Glutamatergic neuron (in vitro differentiated cells): ENCODE measurements at regions not wholly inside any gene's neighbourhood (a gene's known extent, or its start where the extent isn't known, plus 50 kb on each side); places are given as distances from the start of the nearest gene placed in this dataset.
"Not testable (repeated sequence)": the region's sequence is repeated elsewhere in the genome, so short reads cannot be mapped to it uniquely, and the experiment has no call there.

Experiments used
- DNase-seq: peaks from one replicate; pipeline ENCODE4 v3.0.0; 2022
- H3K27ac Mint-ChIP-seq: one replicate; pipeline ENCODE4 v1.8.0; 2020; ENCODE audit warnings: mild to moderate bottlenecking, mixed read lengths, inconsistent platforms; ENCODE audit not compliant: unreplicated experiment
- H3K27me3 Mint-ChIP-seq: one replicate; pipeline ENCODE4 v1.8.0; 2020; ENCODE audit warnings: mild to moderate bottlenecking, moderate library complexity, mixed read lengths, inconsistent platforms; ENCODE audit not compliant: unreplicated experiment
- H3K36me3 Mint-ChIP-seq: one replicate; pipeline ENCODE4 v1.8.0; 2020; ENCODE audit warnings: mild to moderate bottlenecking, mixed read lengths, inconsistent platforms; ENCODE audit not compliant: unreplicated experiment
- H3K4me1 Mint-ChIP-seq: one replicate; pipeline ENCODE4 v1.8.0; 2020; ENCODE audit warnings: mild to moderate bottlenecking, low read depth, mixed read lengths, inconsistent platforms; ENCODE audit not compliant: unreplicated experiment
- H3K4me3 Mint-ChIP-seq: one replicate; pipeline ENCODE4 v1.8.0; 2020; ENCODE audit warnings: mild to moderate bottlenecking, mixed read lengths, inconsistent platforms; ENCODE audit not compliant: unreplicated experiment
- H3K9me3 Mint-ChIP-seq: one replicate; pipeline ENCODE4 v1.8.0; 2020; ENCODE audit warnings: mild to moderate bottlenecking, moderate library complexity, mixed read lengths, inconsistent platforms; ENCODE audit not compliant: unreplicated experiment
- CTCF ChIP-seq: fragments of 200-600 bp; sonication (generic); IDR thresholded peaks from one replicate; pipeline ENCODE4 v1.5.0; 2021; ENCODE audit not compliant: partially characterized antibody, unreplicated experiment

- Mint-ChIP-seq H3K36me3 (no peaks in the 10 kb centered on the region), H3K27me3 (no peaks in the 10 kb centered on the region), H3K4me1 (no peaks in the 10 kb centered on the region), H3K27ac (no peak overlapping the region), H3K4me3 (no peak overlapping the region), H3K9me3 (no peaks in the 10 kb centered on the region)
- DNase-seq = no peak
- TF ChIP-seq CTCF = no peak
Observed at GRCh38 chr1:78331799-78332198, 159.0 kb upstream of the PTGFR start.

GRCh38 chr1:78333502-78333901, 157.3 kb upstream of the PTGFR start:
- Mint-ChIP-seq H3K9me3 (no peaks in the 10 kb centered on the region), H3K27ac (no peak overlapping the region), H3K4me3 (no peak overlapping the region), H3K4me1 (no peaks in the 10 kb centered on the region), H3K36me3 (no peaks in the 10 kb centered on the region), H3K27me3 (peaks cover 2% of the 10 kb centered on the region)
- DNase-seq = no peak
- peak; percentile 89 for TF ChIP-seq CTCF

- H3K4me1 Mint-ChIP-seq = no peaks in the 10 kb centered on the region
- DNase-seq = no peak
- H3K27ac Mint-ChIP-seq = no peak overlapping the region
- H3K4me3 Mint-ChIP-seq = no peak overlapping the region
- H3K27me3 Mint-ChIP-seq = peaks cover 2% of the 10 kb centered on the region
- H3K36me3 Mint-ChIP-seq = no peaks in the 10 kb centered on the region
- no peaks in the 10 kb centered on the region for H3K9me3 Mint-ChIP-seq
- TF ChIP-seq CTCF = no peak
Observed at GRCh38 chr1:78334114-78334513, 156.7 kb upstream of the PTGFR start.

- DNase-seq = no peak
- Mint-ChIP-seq H3K4me3 (no peak overlapping the region), H3K27ac (no peak overlapping the region), H3K27me3 (peaks cover 2% of the 10 kb centered on the region), H3K4me1 (no peaks in the 10 kb centered on the region), H3K9me3 (no peaks in the 10 kb centered on the region), H3K36me3 (no peaks in the 10 kb centered on the region)
- no peak for TF ChIP-seq CTCF
Observed at GRCh38 chr1:78334952-78335351, 155.8 kb upstream of the PTGFR start.

- not testable (repeated sequence) for H3K27me3 Mint-ChIP-seq, H3K36me3 Mint-ChIP-seq, H3K4me1 Mint-ChIP-seq, H3K4me3 Mint-ChIP-seq, DNase-seq, H3K9me3 Mint-ChIP-seq, H3K27ac Mint-ChIP-seq
Observed at GRCh38 chr1:78336751-78337150, 154.0 kb upstream of the PTGFR start.

GRCh38 chr1:78339490-78339889, 151.3 kb upstream of the PTGFR start:
- DNase-seq = no peak
- no peak overlapping the region for H3K4me3 Mint-ChIP-seq
- H3K36me3 Mint-ChIP-seq = no peaks in the 10 kb centered on the region
- TF ChIP-seq CTCF = no peak
- H3K4me1 Mint-ChIP-seq = no peaks in the 10 kb centered on the region
- peaks cover 2% of the 10 kb centered on the region for H3K27me3 Mint-ChIP-seq
- H3K9me3 Mint-ChIP-seq = peaks cover 2% of the 10 kb centered on the region
- H3K27ac Mint-ChIP-seq = no peak overlapping the region
